ENCODE measurements at regions not wholly inside any gene's neighbourhood (a gene's known extent, or its start where the extent isn't known, plus 50 kb on each side); places are given as distances from the start of the nearest gene placed in this dataset.

DNA sequence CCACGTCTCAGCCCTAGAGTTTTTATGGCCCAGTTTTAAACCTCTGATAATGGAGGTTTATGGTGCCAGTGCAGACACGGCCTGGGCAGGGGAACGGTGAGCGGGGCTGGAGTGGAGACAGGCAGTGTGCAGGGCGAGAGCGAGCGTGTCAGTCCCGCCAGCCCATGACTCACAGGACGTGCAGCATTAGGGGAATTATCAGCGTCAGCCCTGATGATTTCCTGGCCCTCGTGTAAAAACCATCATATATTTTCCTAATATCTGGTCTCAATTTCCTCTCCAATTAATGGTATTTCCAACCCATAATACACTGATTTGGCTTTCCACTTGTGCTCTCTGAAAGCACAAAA lies 104.6 kb upstream of the VSTM2B start:
- no peaks in the 10 kb centered on the region for H3K4me1 ChIP-seq (ENCODE audit: control insufficient read depth, insufficient read depth, low read length)
- H3K9me3 ChIP-seq (ENCODE audit: control insufficient read depth, insufficient read depth, low read depth, low read length) = no peaks in the 10 kb centered on the region
- no peak for DNase-seq (ENCODE audit: low read depth, low spot score)
- in situ Hi-C loops (cut with HindIII; ENCODE audit: low pct_unique_long_range_greater_than_20kb, low sequenced_read_pairs) = no loop called here
- no peak for ATAC-seq
- ChIA-PET CTCF (no interaction called here), POLR2A (no interaction called here)
- no peak overlapping the region for H3K4me3 ChIP-seq (ENCODE audit: low read depth in 2 of 2, low read length in 2 of 2)
- no peaks in the 10 kb centered on the region; the same call in 1 of the 2 replicates for H3K27me3 ChIP-seq (ENCODE audit: control insufficient read depth, insufficient read depth, low read length)
- no peak overlapping the region for H3K27ac ChIP-seq (ENCODE audit: low read length)
- TF ChIP-seq POLR2AphosphoS5 (IDR thresholded peaks at IDR 0.05; ENCODE audit: low read depth, low read length) (no peak), TCF7L2 (IDR thresholded peaks at IDR 0.05; ENCODE audit: low read depth, low read length) (no peak), SIN3A (IDR thresholded peaks at IDR 0.05; ENCODE audit: borderline replicate concordance, insufficient read depth, low read depth, low read length) (no peak)
- TF ChIP-seq, protein P1, sequence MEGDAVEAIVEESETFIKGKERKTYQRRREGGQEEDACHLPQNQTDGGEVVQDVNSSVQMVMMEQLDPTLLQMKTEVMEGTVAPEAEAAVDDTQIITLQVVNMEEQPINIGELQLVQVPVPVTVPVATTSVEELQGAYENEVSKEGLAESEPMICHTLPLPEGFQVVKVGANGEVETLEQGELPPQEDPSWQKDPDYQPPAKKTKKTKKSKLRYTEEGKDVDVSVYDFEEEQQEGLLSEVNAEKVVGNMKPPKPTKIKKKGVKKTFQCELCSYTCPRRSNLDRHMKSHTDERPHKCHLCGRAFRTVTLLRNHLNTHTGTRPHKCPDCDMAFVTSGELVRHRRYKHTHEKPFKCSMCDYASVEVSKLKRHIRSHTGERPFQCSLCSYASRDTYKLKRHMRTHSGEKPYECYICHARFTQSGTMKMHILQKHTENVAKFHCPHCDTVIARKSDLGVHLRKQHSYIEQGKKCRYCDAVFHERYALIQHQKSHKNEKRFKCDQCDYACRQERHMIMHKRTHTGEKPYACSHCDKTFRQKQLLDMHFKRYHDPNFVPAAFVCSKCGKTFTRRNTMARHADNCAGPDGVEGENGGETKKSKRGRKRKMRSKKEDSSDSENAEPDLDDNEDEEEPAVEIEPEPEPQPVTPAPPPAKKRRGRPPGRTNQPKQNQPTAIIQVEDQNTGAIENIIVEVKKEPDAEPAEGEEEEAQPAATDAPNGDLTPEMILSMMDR (IDR thresholded peaks at IDR 0.05) = no peak
- TF ChIP-seq, protein P2, sequence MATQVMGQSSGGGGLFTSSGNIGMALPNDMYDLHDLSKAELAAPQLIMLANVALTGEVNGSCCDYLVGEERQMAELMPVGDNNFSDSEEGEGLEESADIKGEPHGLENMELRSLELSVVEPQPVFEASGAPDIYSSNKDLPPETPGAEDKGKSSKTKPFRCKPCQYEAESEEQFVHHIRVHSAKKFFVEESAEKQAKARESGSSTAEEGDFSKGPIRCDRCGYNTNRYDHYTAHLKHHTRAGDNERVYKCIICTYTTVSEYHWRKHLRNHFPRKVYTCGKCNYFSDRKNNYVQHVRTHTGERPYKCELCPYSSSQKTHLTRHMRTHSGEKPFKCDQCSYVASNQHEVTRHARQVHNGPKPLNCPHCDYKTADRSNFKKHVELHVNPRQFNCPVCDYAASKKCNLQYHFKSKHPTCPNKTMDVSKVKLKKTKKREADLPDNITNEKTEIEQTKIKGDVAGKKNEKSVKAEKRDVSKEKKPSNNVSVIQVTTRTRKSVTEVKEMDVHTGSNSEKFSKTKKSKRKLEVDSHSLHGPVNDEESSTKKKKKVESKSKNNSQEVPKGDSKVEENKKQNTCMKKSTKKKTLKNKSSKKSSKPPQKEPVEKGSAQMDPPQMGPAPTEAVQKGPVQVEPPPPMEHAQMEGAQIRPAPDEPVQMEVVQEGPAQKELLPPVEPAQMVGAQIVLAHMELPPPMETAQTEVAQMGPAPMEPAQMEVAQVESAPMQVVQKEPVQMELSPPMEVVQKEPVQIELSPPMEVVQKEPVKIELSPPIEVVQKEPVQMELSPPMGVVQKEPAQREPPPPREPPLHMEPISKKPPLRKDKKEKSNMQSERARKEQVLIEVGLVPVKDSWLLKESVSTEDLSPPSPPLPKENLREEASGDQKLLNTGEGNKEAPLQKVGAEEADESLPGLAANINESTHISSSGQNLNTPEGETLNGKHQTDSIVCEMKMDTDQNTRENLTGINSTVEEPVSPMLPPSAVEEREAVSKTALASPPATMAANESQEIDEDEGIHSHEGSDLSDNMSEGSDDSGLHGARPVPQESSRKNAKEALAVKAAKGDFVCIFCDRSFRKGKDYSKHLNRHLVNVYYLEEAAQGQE (IDR thresholded peaks at IDR 0.05; ENCODE audit: insufficient read depth in 1 of 2, low read depth in 2 of 2, low read length in 1 of 2) = no peak
- intact Hi-C loops (cut with micrococcal nuclease; ENCODE audit: unreplicated experiment) = no loop called here
- H3K36me3 ChIP-seq (ENCODE audit: control insufficient read depth, insufficient read depth, low read length) = no peaks in the 10 kb centered on the region
- no TSS peak for BruUV-seq (replicated peaks)

DNA sequence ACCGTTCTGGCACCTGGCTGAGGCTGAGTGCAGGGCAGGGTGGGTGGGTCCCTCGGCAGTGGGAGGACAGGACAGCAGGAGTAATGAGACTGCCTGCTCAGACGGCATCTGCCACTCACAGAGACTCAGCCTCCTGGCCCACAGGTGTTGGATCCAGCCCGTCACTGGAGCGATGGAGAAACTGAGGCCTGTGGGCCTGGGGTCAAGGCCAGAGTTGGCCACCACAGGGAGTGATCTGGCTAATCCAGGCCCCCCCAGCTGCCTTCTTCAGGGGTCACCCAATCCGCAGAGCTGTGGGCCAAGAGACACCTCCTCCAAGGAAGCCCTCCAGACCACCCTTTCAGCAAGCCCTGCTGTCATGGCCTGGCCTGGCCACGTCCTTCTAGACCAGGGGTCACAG lies 103.7 kb upstream of the VSTM2B start:
- DNase-seq (ENCODE audit: low read depth, low spot score) = no peak
- no TSS peak for BruUV-seq (replicated peaks)
- in situ Hi-C loops (cut with HindIII; ENCODE audit: low pct_unique_long_range_greater_than_20kb, low sequenced_read_pairs) (no loop called here), intact Hi-C loops (cut with micrococcal nuclease; ENCODE audit: unreplicated experiment) (no loop called here)
- H3K4me1 ChIP-seq (ENCODE audit: control insufficient read depth, insufficient read depth, low read length) = no peaks in the 10 kb centered on the region
- ChIA-PET CTCF (no interaction called here), POLR2A (no interaction called here)
- H3K27me3 ChIP-seq (ENCODE audit: control insufficient read depth, insufficient read depth, low read length) = no peaks in the 10 kb centered on the region; the same call in 1 of the 2 replicates
- TF ChIP-seq, protein P2 (IDR thresholded peaks at IDR 0.05; ENCODE audit: insufficient read depth in 1 of 2, low read depth in 2 of 2, low read length in 1 of 2) = no peak
- no peak for TF ChIP-seq SIN3A (IDR thresholded peaks at IDR 0.05; ENCODE audit: borderline replicate concordance, insufficient read depth, low read depth, low read length)
- TF ChIP-seq, protein P1 (IDR thresholded peaks at IDR 0.05) = no peak
- TF ChIP-seq TCF7L2 (IDR thresholded peaks at IDR 0.05; ENCODE audit: low read depth, low read length) = no peak
- TF ChIP-seq POLR2AphosphoS5 (IDR thresholded peaks at IDR 0.05; ENCODE audit: low read depth, low read length) = no peak
- H3K9me3 ChIP-seq (ENCODE audit: control insufficient read depth, insufficient read depth, low read depth, low read length) = no peaks in the 10 kb centered on the region
- H3K27ac ChIP-seq (ENCODE audit: low read length) = no peak overlapping the region
- no peaks in the 10 kb centered on the region for H3K36me3 ChIP-seq (ENCODE audit: control insufficient read depth, insufficient read depth, low read length)
- no peak; the same call in 1 of the 2 replicates for ATAC-seq
- H3K4me3 ChIP-seq (ENCODE audit: low read depth in 2 of 2, low read length in 2 of 2) = no peak overlapping the region
